A549 (cell line): ENCODE measurements at regions not wholly inside any gene's neighbourhood (a gene's known extent, or its start where the extent isn't known, plus 50 kb on each side); places are given as distances from the start of the nearest gene placed in this dataset.

ENCODE experiments used
- CTCF ChIP-seq: fragments of >200 bp; sonication (Bioruptor Twin); formaldehyde crosslinking; IDR thresholded peaks from 3 replicates; pipeline ENCODE4 v1.5.1; 2016
- HMGXB4 ChIP-seq: fragments of 250-450 bp; sonication (Bioruptor Pico); IDR thresholded peaks from 2 replicates; pipeline ENCODE4 v1.5.0; 2021; ENCODE audit warnings: mild to moderate bottlenecking, moderate library complexity, borderline replicate concordance
- HOXB13 ChIP-seq: fragments of 250-450 bp; sonication (Bioruptor Pico); IDR thresholded peaks from 2 replicates; pipeline ENCODE4 v1.5.0; 2020; ENCODE audit warnings: low read depth, mild to moderate bottlenecking, moderate library complexity
- JUN ChIP-seq, 2 experiments: fragments of >200 bp; sonication (Bioruptor Twin); formaldehyde crosslinking; IDR thresholded peaks; 2 replicates in 1 of 2; 3 replicates in 1 of 2; pipeline ENCODE4 v1.6.1; 2016 to 2017
- KDM5A ChIP-seq: fragments of 200-600 bp; sonication (generic); IDR thresholded peaks from 2 replicates; pipeline ENCODE4 v1.6.1; 2016; ENCODE audit warnings: antibody characterized with exemption, mild to moderate bottlenecking
- MAX ChIP-seq: IDR thresholded peaks from 2 replicates; pipeline ENCODE4 v1.6.1; 2012
- MYC ChIP-seq: IDR thresholded peaks from 2 replicates; pipeline ENCODE4 v1.6.1; 2012; ENCODE audit warnings: mild to moderate bottlenecking, inconsistent platforms, low read length, improper control_type of control experiment, borderline replicate concordance
- POLR2A ChIP-seq: IDR thresholded peaks from 2 replicates; pipeline ENCODE4 v1.6.1; 2012; ENCODE audit warnings: mild to moderate bottlenecking, low read length
- RCOR1 ChIP-seq: fragments of 150-350 bp; IDR thresholded peaks from 2 replicates; pipeline ENCODE4 v1.6.1; 2014; ENCODE audit warnings: antibody characterized with exemption, low read length, low read depth
- TP53 ChIP-seq: fragments of 250-450 bp; sonication (Bioruptor Pico); IDR thresholded peaks from 2 replicates; pipeline ENCODE4 v1.5.0; 2021; ENCODE audit warnings: mild to moderate bottlenecking, moderate library complexity
- USF2 ChIP-seq: fragments of 450-650 bp; IDR thresholded peaks from 2 replicates; pipeline ENCODE4 v1.6.1; 2014; ENCODE audit warnings: antibody characterized with exemption
- ZFP36 ChIP-seq: fragments of 450-650 bp; IDR thresholded peaks from 2 replicates; pipeline ENCODE4 v1.6.1; 2014; ENCODE audit warnings: borderline replicate concordance; ENCODE audit not compliant: partially characterized antibody

- no peak for TF ChIP-seq HOXB13 (CRISPR knock-in tag)
- no peak for TF ChIP-seq RCOR1
- TF ChIP-seq MAX = no peak
- no peak for TF ChIP-seq JUN (IDR thresholded peaks at IDR 0.05)
- TF ChIP-seq USF2 = no peak
- no peak for TF ChIP-seq CTCF
- no peak for TF ChIP-seq ZFP36
- TF ChIP-seq HMGXB4 (CRISPR knock-in tag) = no peak
- no peak for TF ChIP-seq POLR2A
- TF ChIP-seq MYC = no peak
- no peak for TF ChIP-seq KDM5A
- no peak for TF ChIP-seq TP53 (CRISPR knock-in tag)
Observed at GRCh38 chr2:150341982-150342680, 145.3 kb downstream of the RND3 start.
